ENCODE measurements at regions not wholly inside any gene's neighbourhood (a gene's known extent, or its start where the extent isn't known, plus 50 kb on each side); places are given as distances from the start of the nearest gene placed in this dataset.

DNA sequence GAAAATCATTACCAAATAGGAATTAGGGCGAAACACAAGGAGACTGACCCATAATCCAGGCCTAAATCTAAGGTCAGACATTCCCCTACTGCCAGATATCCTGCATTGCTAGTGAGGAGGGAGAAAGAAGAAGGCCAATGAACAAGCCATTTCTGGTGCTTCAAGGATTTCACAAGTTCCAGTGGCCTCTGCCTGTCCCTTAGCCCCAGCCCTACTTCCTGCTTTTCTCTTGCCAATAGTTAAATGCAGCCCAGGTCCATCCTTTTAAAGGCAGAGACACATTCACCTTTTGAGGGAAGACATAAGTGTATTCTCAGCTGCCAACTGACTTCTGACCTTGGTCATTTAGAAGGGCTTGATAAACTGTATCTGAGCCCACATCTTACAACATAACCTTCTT lies 135.8 kb downstream of the ZNF621 start:
- TF ChIP-seq, protein P1, sequence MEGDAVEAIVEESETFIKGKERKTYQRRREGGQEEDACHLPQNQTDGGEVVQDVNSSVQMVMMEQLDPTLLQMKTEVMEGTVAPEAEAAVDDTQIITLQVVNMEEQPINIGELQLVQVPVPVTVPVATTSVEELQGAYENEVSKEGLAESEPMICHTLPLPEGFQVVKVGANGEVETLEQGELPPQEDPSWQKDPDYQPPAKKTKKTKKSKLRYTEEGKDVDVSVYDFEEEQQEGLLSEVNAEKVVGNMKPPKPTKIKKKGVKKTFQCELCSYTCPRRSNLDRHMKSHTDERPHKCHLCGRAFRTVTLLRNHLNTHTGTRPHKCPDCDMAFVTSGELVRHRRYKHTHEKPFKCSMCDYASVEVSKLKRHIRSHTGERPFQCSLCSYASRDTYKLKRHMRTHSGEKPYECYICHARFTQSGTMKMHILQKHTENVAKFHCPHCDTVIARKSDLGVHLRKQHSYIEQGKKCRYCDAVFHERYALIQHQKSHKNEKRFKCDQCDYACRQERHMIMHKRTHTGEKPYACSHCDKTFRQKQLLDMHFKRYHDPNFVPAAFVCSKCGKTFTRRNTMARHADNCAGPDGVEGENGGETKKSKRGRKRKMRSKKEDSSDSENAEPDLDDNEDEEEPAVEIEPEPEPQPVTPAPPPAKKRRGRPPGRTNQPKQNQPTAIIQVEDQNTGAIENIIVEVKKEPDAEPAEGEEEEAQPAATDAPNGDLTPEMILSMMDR (IDR thresholded peaks at IDR 0.05): no peak
- TF ChIP-seq POLR2A (IDR thresholded peaks at IDR 0.05): no peak

Data from esophagus squamous epithelium (tissue), 4 donors.